Activated CD8-positive, alpha-beta memory T cell treated with anti-CD3 and anti-CD28 coated beads for 24 hours (primary cell): ENCODE measurements at regions not wholly inside any gene's neighbourhood (a gene's known extent, or its start where the extent isn't known, plus 50 kb on each side); places are given as distances from the start of the nearest gene placed in this dataset.
A peak's percentile ranks its signal among the peaks of the same experiment; 100 is the strongest.
"Not testable (repeated sequence)": the region's sequence is repeated elsewhere in the genome, so short reads cannot be mapped to it uniquely, and the experiment has no call there.

Source experiments
- DNase-seq: peaks from one replicate; pipeline ENCODE4 v3.0.0-alpha.2; 2020

- DNase-seq = no peak
Measured at GRCh38 chr22:46026899-46027210, 49.9 kb upstream of the WNT7B start.

- DNase-seq = no peak
Measured at GRCh38 chr22:46027211-46028105, 50.5 kb upstream of the WNT7B start.

- no peak for DNase-seq
Measured at GRCh38 chr22:46028106-46028991, 51.4 kb upstream of the WNT7B start.

- no peak for DNase-seq
Measured at GRCh38 chr22:46029036-46029435, 52.1 kb upstream of the WNT7B start.

- no peak for DNase-seq
Measured at GRCh38 chr22:46029574-46030200, 52.7 kb upstream of the WNT7B start.

- no peak for DNase-seq
Measured at GRCh38 chr22:46030231-46030880, 53.4 kb upstream of the WNT7B start.

GRCh38 chr22:46031066-46031465 is 54.1 kb upstream of the WNT7B start:
- DNase-seq = no peak

GRCh38 chr22:46031557-46031956 is 54.6 kb upstream of the WNT7B start:
- no peak for DNase-seq

- DNase-seq = no peak
Measured at GRCh38 chr22:46031965-46032851, 55.2 kb upstream of the WNT7B start.

GRCh38 chr22:46033256-46034200 is 56.6 kb upstream of the WNT7B start:
- DNase-seq = no peak

GRCh38 chr22:46034480-46034879 is 57.5 kb upstream of the WNT7B start:
- not testable (repeated sequence) for DNase-seq

GRCh38 chr22:46035380-46035741 is 58.4 kb upstream of the WNT7B start:
- no peak for DNase-seq

GRCh38 chr22:46035742-46036557 is 59.0 kb upstream of the WNT7B start:
- peak; percentile 100 for DNase-seq

GRCh38 chr22:46036558-46037408 is 59.8 kb upstream of the WNT7B start:
- peak; percentile 77 for DNase-seq

- no peak for DNase-seq
Measured at GRCh38 chr22:46038174-46038487, 61.2 kb upstream of the WNT7B start.

- no peak for DNase-seq
Measured at GRCh38 chr22:46038516-46039430, 61.8 kb upstream of the WNT7B start.

- no peak for DNase-seq
Measured at GRCh38 chr22:46039535-46039934, 62.6 kb upstream of the WNT7B start.
